Activated CD8-positive, alpha-beta T cell treated with anti-CD3 and anti-CD28 coated beads for 36 hours (primary cell): ENCODE measurements at regions not wholly inside any gene's neighbourhood (a gene's known extent, or its start where the extent isn't known, plus 50 kb on each side); places are given as distances from the start of the nearest gene placed in this dataset.

Experiments used
- ATAC-seq: fragments of 200-7000 bp; cut with Tn5 transposase; one replicate; pipeline ENCODE4 v1.10.0; 2021; ENCODE audit warnings: mild to moderate bottlenecking, moderate library complexity
- CTCF ChIA-PET: fragments of 350-600 bp; sonication (Branson Sonifier 250); formaldehyde crosslinking; loops from one replicate; lab custom pipeline; 2021; ENCODE audit warnings: antibody characterized with exemption; lab: Charles Lee
- POLR2A ChIA-PET: fragments of 350-600 bp; sonication (Branson Sonifier 250); formaldehyde crosslinking; loops from one replicate; lab custom pipeline; 2021; ENCODE audit warnings: antibody characterized with exemption; lab: Charles Lee
- DNase-seq: peaks from one replicate; pipeline ENCODE4 v3.0.0-alpha.2; 2020
- H3K27ac Mint-ChIP-seq: one replicate; pipeline ENCODE4 v1.8.0; 2021; ENCODE audit warnings: mild to moderate bottlenecking, mixed read lengths
- H3K27me3 Mint-ChIP-seq: one replicate; pipeline ENCODE4 v1.8.0; 2021; ENCODE audit warnings: mixed read lengths
- H3K36me3 Mint-ChIP-seq: one replicate; pipeline ENCODE4 v1.8.0; 2021; ENCODE audit warnings: low read depth, mixed read lengths
- H3K4me1 Mint-ChIP-seq: one replicate; pipeline ENCODE4 v1.8.0; 2021; ENCODE audit warnings: low read depth, mixed read lengths
- H3K4me3 Mint-ChIP-seq: one replicate; pipeline ENCODE4 v1.8.0; 2021; ENCODE audit warnings: mild to moderate bottlenecking, moderate library complexity, mixed read lengths
- H3K9me3 Mint-ChIP-seq: one replicate; pipeline ENCODE4 v1.8.0; 2021; ENCODE audit warnings: mixed read lengths
- intact Hi-C: fragments of 100-400 bp; cut with micrococcal nuclease; formaldehyde crosslinking; loops from one replicate; pipeline ENCODE4 v1.10.0; 2022
- TF ChIP-seq, protein P1 (sequence below): fragments of 200-600 bp; IDR thresholded peaks from one replicate; pipeline ENCODE4 v1.8.0; 2022; ENCODE audit warnings: antibody characterized with exemption, mild to moderate bottlenecking

DNA sequence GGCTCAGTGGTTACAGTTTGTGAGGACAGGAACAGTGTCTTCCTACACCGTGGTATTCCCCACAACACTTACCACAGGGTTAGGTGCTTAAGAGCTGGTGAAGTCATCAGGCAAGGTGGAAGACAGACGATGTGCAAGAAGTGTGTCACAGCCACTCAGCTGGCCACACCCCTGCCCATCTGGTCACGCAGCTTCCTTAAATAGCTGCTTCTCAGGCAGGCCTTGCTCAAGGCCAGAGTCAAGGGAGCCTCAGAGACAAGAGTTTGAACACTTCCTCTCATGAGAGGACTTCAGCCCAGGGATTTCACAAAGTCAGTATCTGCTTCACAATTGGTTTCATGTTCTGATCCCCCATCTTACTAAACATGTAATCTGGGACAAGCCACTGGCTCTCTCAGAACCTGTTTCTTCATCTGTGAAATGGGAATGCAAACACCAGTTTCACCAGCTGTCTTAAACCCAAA lies 80.3 kb upstream of the FRY start:
- ChIA-PET CTCF (no interaction called here), POLR2A (no interaction called here)
- ATAC-seq (peak; percentile 56), DNase-seq (peak; percentile 15)
- H3K36me3 Mint-ChIP-seq: no peaks in the 10 kb centered on the region
- no peak overlapping the region for H3K27ac Mint-ChIP-seq
- H3K4me3 Mint-ChIP-seq: no peak overlapping the region
- intact Hi-C loops: no loop called here
- TF ChIP-seq, protein P1, sequence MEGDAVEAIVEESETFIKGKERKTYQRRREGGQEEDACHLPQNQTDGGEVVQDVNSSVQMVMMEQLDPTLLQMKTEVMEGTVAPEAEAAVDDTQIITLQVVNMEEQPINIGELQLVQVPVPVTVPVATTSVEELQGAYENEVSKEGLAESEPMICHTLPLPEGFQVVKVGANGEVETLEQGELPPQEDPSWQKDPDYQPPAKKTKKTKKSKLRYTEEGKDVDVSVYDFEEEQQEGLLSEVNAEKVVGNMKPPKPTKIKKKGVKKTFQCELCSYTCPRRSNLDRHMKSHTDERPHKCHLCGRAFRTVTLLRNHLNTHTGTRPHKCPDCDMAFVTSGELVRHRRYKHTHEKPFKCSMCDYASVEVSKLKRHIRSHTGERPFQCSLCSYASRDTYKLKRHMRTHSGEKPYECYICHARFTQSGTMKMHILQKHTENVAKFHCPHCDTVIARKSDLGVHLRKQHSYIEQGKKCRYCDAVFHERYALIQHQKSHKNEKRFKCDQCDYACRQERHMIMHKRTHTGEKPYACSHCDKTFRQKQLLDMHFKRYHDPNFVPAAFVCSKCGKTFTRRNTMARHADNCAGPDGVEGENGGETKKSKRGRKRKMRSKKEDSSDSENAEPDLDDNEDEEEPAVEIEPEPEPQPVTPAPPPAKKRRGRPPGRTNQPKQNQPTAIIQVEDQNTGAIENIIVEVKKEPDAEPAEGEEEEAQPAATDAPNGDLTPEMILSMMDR: no peak
- H3K27me3 Mint-ChIP-seq: no peaks in the 10 kb centered on the region
- no peaks in the 10 kb centered on the region for H3K9me3 Mint-ChIP-seq
- no peaks in the 10 kb centered on the region for H3K4me1 Mint-ChIP-seq

- ATAC-seq: no peak
- ChIA-PET CTCF (interaction anchor here (1.2 to 1.9 kb wide), 3 partner anchors 11 to 64 kb away, joined by 3 to 4 read pairs (median 4); no protein-coding TSS in a partner anchor), POLR2A (interaction anchor here (0.6 kb wide), 1 partner anchor 19 kb away, joined by 3 read pairs; no protein-coding TSS in a partner anchor)
- no peaks in the 10 kb centered on the region for H3K9me3 Mint-ChIP-seq
- TF ChIP-seq, protein P1: no peak
- no peaks in the 10 kb centered on the region for H3K27me3 Mint-ChIP-seq
- intact Hi-C loops: no loop called here
- no peak overlapping the region for H3K27ac Mint-ChIP-seq
- DNase-seq: no peak
- no peak overlapping the region for H3K4me3 Mint-ChIP-seq
- H3K36me3 Mint-ChIP-seq: no peaks in the 10 kb centered on the region
- no peaks in the 10 kb centered on the region for H3K4me1 Mint-ChIP-seq
Observed at GRCh38 chr13:31952641-31953380, 78.8 kb upstream of the FRY start.

DNA sequence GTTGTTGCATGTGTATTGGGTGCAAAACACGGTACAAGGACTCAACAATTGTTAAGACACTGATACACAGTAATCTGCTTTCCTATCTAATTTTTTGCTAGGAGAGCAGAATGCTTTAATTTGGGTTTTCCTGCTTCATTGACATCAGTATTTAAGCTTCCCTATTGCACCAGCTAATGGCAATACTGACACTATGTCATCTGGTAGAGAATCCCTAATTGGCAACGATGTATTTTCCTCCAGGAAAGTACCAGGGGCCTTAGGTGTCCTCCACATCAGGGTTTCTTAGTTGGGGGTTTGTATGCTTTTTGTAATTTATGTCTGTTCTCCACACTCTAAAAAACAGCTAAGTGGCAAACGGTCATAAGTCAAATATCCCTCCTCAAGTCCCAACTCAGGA lies 76.5 kb upstream of the FRY start:
- Mint-ChIP-seq H3K4me1 (no peaks in the 10 kb centered on the region), H3K27me3 (no peaks in the 10 kb centered on the region), H3K36me3 (no peaks in the 10 kb centered on the region), H3K9me3 (no peaks in the 10 kb centered on the region), H3K27ac (no peak overlapping the region), H3K4me3 (no peak overlapping the region)
- intact Hi-C loops: no loop called here
- DNase-seq: no peak
- no peak for ATAC-seq
- CTCF ChIA-PET: interaction anchor here (1.4 kb wide), 1 partner anchor 45 kb away, joined by 3 read pairs; no protein-coding TSS in a partner anchor
- TF ChIP-seq, protein P1: no peak
- POLR2A ChIA-PET: interaction anchor here (0.7 kb wide), 1 partner anchor 125 kb away, joined by 3 read pairs; no protein-coding TSS in a partner anchor

- H3K27ac Mint-ChIP-seq: no peak overlapping the region
- DNase-seq: no peak
- ATAC-seq: no peak
- intact Hi-C loops: no loop called here
- H3K9me3 Mint-ChIP-seq: no peaks in the 10 kb centered on the region
- no peaks in the 10 kb centered on the region for H3K36me3 Mint-ChIP-seq
- POLR2A ChIA-PET: interaction anchor here (0.7 kb wide), 1 partner anchor 125 kb away, joined by 3 read pairs; no protein-coding TSS in a partner anchor
- H3K4me1 Mint-ChIP-seq: no peaks in the 10 kb centered on the region
- no peak overlapping the region for H3K4me3 Mint-ChIP-seq
- H3K27me3 Mint-ChIP-seq: no peaks in the 10 kb centered on the region
- TF ChIP-seq, protein P1: no peak
- CTCF ChIA-PET: interaction anchor here (1.4 kb wide), 1 partner anchor 46 kb away, joined by 3 read pairs; no protein-coding TSS in a partner anchor
Observed at GRCh38 chr13:31955741-31956140, 75.8 kb upstream of the FRY start.

- Mint-ChIP-seq H3K36me3 (no peaks in the 10 kb centered on the region), H3K9me3 (no peaks in the 10 kb centered on the region), H3K27ac (no peak overlapping the region), H3K4me3 (no peak overlapping the region), H3K4me1 (no peaks in the 10 kb centered on the region), H3K27me3 (no peaks in the 10 kb centered on the region)
- DNase-seq (no peak), ATAC-seq (no peak)
- TF ChIP-seq, protein P1: no peak
- intact Hi-C loops: no loop called here
- CTCF ChIA-PET: no interaction called here
- POLR2A ChIA-PET: no interaction called here
Observed at GRCh38 chr13:31956980-31957644, 74.5 kb upstream of the FRY start.
